Glomerular visceral epithelial cell (primary cell): ENCODE measurements at regions not wholly inside any gene's neighbourhood (a gene's known extent, or its start where the extent isn't known, plus 50 kb on each side); places are given as distances from the start of the nearest gene placed in this dataset.

Experiments
- DNase-seq: peaks from one replicate; pipeline ENCODE4 v3.0.0-alpha.2; 2016; ENCODE audit errors: extremely low spot score

DNA sequence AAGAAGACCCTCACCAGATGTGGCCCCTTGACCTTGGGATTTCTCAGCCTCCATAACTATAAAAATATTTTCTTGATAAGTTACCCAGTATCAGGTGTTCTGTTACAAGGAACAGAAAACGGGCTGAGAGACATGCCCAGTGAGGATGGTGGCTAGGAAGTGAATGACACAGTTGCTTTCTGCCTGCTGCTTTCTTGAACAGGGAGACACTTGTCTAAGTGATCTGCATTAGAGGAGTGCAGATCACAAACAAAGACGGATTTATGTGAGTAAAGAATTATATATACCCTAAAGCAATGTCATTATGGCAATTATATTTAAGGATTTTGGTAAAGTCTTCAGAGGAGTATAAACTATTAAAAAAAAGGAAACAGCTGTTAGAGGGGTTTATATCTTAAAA lies 169.2 kb upstream of the AHR start:
- DNase-seq: no peak

DNA sequence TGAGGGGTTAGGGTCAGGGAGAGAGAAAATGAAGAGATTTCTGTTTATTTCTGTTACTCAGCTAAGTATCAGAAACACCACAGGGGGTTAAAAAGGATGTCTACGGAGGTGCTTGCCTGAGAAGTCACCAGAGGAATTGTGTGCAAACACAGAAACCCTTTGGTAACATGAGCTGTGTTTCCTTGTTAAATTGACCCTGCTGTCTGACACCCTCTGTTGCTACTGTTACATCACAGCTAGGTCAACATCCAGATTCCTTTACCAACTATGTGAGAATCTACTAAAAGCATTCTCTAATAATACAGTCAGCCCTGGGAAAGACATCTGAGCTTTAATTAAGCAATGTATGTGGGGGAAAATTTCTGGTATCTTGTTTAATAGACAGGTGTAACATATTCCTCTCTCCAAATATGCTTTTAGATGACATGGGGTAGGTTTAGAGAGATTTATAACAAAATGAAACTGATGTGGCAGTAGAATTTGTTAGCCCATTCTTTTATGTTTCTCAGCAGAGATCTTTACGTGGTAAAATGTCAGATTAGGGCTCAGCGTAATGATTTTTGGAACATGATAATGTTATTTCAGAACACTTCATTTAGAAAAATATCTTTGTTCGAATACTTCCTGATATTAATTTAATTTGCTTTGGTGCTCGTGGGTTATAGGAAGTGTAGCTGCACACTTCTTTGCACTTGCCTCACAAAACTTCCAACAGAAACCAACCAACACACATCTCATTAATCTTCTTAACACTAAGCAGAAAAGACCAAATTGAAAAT lies 168.0 kb upstream of the AHR start:
- peak; percentile 21 for DNase-seq

DNA sequence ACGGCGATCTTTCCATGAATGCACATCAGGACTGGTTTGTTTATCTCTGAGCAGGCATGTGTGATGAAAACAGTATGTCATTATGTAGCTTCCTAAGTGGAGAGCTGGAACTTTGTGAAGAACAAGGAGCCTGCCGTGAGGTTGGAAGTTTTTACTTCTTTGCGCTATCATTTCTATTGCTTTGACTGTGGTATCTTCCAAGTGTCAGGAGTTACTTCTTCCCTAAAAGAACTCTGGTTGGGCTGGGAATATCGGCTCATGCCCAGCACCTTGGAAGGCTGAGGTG lies 167.4 kb upstream of the AHR start:
- DNase-seq: no peak

DNA sequence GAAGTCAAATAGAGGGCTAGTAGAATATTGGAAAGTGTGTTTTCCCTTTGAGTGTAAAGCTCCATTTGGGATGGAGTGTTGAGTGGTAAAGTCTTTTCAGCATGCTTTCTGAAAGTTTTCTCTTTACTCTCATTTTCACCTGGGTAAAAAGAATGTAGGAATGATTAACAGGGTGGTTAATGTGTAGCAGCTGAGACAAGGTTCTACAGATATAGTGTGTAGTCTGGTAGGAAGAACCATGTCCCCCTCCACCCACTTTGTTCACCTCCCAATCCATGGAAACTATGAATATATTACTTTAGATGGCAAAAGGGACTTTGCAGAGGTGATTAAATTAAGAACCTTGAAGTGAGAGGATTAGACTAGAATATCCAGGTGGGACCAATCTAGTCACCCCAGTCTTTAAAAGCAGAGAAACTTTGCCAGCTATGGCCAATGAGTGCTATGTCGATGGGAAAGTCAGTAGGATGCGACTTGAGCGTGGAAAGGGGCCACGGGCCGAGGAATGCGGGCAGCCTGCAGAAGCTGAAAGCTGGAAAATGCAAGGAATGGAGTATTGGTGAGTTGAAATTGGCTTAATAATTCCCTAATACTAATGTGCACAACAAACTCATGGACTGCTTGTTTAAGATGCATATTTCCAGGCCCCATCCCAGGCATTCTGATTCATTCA lies 166.3 kb upstream of the AHR start:
- no peak for DNase-seq

DNA sequence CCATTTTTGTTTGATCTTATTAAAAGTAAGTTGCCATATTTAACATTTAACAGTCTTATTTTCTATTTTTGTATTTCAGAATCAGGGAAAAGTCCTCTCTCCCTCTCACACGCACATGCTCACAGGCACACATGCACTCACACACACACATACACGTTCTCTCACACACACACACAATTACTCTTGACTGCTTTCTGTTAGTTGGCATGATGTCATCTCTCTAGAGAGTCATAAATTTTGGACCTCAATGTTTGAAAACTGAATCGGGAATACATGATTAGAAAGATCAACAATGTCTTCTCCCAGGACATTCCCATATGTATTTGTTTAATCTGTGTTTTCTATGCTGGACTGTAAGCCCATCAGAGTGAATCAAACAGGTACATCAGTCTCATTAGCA lies 165.7 kb upstream of the AHR start:
- DNase-seq: no peak

DNA sequence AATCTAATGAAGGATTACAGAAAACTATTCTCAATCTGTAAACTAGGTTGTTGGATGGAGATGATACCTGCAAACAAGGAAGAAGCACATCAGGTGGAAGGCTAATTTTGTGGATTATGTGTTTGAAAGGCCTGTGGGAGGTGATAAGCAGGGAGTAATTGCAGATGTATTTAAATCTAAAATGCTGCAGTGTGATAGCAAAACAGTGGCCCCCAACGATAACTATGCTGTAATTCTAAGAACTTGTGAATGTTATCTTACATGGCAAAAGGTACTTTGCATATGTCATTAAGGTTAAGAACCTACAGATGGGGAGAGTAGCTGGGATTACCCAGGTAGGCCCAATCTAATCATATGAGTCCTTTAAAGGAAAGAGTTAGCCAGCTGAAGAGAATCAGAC lies 164.5 kb upstream of the AHR start:
- DNase-seq: no peak

DNA sequence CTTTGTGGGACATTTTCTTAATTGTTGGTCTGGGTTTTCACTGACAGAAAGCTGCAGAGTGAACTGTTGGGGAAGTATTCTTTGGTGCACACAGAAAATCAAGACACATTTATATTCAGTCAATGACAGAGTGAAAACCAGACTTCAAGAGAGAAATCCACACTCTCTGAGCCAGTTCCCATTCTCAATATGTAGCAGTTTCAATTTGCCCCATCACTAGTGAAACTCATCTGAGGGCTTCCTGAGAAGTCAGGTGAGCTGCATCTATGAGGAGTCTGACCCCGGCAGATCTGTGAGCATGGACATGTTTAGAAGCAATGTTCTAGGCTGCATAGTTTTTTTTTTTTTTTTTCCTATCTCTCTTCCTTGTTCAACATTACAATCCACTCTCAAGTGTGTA lies 163.7 kb upstream of the AHR start:
- no peak for DNase-seq

DNA sequence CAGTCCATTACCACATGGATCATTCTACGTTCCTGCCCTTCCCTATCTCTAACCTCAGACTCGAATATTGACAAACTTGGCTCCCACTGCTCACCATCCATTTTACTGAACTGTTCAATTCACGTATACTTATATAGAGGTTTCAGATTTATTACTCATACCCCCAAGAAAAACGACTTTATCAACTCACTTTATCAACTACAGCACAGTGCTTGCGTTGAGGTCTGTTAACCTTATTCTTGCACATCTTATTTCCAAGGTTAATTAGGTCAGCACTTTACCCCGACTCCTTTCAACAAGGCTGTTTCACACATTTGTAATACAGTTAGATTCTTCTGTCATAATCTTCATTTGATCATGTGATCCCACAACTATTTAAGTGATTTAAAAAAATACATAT lies 162.3 kb upstream of the AHR start:
- DNase-seq: no peak

DNA sequence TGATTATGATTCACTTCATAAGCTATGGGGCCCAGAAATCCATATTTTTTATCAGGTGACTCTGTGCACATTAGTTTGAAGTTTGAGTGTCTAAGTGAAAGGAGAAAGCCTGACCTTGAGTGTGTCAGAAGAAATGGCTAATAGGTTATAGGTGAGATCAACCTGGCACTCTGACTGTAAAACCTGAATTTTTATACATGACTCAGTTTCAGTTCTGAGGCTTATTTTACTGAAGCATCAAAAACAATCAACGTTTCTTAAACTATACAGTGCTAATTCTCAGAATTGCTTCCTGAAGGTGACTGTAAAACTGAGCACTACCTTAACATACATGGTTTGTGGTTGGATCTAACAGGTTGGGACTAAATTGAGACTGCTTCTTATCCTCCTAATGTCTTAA lies 159.4 kb upstream of the AHR start:
- no peak for DNase-seq

DNA sequence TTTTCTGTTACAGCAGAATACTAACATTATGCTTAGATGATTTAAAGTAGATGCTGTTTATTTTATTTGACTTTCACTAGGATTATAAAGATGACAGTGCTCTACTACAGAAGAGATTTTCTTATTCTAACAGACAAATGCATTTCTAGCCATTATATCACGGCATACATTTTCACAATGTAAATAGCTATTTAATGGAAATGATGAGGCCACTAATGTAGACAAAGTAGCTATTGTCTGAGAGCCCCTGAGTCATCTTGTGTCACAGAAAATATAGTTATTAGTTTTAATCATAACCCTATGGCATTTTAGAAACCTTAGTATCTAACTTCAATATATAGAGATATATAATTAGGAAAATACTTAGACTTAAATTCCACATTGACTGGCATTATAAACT lies 158.0 kb upstream of the AHR start:
- DNase-seq: no peak

DNA sequence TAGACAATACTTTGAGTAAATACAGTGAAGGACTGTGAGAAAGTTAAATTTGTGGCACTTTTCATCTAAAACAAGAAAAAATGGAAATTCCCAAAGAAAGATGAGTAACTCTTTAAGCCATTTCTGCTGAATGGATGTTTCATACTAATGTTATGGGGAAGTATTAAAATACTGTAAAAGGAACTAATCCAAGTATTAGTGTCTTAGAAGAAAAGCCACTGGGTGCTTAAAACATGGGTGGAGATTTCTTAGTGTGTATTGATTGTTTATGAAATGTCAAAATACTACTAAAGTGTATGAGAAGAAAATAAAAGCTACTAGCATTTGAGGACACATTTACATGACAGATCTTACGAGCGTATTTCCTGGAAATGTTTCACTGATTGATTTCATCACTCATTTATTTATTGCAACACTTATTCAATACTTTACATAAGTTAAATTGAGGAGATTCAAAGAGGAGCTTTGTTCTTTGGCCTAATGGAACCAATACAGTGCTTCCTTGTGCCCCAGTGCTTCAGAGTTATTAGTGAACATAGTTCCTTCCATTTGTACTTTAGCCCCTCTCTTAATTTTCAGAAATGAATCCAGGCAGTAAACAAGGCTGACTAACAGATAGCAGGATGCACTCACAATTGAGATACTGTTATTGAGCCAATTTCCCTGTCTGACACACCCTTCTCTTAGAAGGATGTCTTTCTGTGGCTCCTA lies 155.5 kb upstream of the AHR start:
- DNase-seq: no peak

DNA sequence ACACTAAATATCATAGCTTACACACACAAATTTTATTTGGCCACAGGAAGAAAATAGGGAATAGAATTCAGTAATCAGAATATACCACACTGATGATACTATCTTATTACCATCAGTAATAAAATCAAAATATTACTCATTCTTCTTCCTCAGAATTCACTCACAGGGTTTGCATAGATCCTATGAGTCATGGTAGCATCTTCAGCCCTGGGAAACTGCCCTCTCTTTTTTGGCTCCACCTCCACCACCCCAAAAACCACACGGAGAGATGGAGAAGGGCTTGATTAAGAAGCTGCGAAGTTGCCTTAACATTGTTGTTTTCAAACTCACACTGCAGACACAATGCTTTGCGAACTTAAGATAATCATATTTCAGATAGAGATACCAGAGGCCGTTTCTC lies 154.1 kb upstream of the AHR start:
- peak; percentile 26 for DNase-seq

DNA sequence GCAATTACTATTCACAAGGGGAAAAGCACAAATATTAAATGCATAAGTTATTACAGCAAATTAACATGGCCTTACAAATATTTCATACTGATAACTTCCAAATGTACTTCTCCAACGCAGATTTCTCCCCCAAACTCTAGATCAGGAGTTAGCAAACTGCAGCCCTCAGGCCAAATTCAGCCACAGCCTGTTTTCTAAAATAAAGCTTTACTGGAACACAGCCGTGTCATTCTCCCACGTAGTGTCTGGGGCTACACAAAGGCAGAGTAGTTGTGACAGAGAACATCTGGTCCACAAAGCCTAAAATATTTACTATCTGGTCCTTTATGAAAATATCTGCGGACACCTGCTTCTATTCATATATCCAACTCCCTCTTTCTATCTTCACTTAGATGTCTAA lies 151.8 kb upstream of the AHR start:
- DNase-seq: no peak

DNA sequence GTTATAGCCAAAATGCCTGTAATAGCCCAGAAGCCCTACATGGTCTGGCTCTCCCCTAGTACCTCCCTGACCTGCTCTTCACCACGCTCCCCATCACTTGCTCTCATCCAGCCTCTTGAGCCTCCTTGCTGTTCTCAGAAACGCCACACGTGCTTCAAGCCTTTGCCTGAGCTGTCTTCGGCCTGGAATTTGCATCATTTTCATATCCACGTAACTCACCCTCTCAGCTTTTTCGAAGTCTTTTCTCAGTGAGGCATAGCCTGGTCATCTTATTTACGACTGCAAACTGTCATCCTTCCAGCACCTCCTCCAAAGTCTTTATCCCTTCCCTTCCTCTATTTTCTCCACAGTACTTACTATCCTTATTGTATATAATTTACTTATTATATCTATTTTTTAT lies 151.0 kb upstream of the AHR start:
- DNase-seq: no peak

DNA sequence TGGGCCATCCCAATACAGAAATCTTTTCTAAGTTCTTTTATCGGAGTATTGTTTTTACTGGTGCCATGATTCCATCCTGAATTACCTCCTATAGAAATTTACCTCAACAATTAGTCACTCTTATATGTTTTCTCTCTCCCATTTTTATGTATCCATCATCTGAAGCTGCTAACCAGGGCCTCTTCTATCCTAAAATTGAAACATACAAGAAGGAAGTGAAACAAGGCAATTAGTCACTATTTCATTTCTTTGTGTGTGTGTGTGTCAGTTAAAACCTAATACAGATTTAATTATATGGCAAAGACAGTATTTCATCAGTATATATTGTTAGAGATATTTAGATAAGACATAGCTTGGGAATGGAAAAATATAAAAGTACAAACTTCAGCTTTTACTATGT lies 148.4 kb upstream of the AHR start:
- no peak for DNase-seq

DNA sequence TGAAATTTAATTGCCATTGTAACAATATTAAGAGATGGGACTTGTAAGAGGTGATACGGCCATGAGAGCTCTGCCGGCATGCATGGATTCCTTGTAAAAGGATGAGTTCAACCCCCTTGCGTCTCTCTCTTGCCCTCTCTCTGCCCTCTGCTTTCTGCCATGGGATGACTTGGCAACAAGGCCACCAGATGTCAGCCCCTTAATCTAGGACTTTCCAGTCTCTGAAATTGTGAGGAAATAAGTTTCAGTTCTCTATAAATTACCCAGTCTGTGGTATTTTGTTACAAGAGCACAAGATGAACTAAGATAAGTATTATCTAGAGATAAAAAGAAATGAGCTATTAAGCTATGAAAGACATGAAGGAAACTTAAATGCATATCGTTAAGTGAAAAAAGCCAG lies 145.7 kb upstream of the AHR start:
- DNase-seq: no peak

DNA sequence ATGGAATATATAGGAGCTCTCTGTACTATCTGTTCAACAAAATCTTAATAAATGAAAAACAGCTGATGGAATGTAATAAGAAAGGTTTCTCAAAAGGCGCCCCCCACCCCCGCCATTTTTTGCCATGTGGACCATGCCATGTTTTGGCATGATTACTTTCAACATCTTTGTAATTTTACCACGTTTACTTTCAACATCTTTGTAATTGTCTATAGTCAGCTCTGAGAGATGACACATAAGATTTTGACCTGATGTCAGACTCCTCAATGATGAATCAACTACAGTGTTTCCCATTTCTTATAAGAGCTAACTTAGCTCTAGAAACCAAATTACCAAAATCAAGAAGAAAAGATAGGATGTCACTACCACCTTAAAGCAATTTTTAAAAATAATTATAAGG lies 144.9 kb upstream of the AHR start:
- DNase-seq: no peak

DNA sequence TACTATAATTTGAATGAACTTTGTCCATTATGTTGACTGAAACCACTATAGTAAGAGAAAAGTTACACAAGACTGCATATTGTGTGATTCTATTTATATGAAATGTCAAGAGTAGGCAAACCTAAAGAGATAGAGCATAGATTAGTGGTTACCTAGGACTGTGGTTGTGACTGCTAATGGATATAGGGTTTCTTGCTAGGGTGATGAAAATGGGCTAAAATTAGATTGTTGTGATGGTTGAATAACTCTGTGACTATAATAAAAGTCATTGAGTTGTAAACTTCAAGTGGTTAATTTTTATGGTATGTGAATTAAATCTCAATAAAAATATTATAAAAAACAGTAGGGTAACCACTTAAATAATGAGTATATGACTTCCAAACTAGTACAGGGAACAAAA lies 142.9 kb upstream of the AHR start:
- peak; percentile 11 for DNase-seq

DNA sequence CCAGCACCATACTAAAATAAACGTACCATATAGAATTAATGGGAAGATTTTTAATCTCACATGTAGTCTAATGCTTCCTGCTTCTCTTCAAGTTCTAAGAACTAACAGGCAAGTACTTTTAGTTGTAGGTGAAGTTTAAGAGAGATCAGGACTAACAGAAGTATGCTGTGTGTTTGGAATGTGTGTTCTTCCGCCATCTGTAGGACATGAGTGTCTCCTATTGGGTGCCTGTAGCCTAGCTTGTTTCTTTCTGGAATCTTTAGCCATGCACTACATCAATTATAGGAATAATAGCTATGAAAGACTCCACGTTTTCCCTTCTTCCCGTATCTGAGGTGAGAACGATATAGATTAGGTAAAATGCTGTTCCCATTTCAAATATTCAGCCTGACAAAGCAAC lies 140.2 kb upstream of the AHR start:
- DNase-seq: no peak

DNA sequence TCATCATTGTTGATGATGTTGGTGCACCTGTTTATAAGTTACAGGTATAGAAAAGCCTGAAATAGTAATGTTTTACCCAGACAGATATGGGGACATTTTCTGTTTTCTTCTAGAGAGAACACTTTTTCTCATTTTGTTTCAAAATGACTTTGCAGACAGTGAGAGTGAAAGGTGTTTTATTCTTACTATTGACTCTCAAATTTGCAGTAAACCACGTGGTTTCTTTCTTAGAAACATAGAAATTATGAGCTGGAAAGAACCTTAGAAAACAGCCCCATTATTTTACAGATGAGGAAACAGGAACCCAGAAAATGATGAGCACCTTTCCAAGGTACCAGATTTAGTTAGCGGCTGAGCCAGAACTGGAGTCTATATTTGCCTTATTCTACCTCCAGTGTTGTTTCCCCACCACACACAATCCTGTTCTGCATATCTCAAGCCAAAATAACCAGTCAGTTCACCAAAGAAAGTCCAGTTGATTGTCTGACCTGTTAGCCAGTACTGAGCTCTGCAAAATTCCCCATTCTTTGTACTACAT lies 138.9 kb upstream of the AHR start:
- no peak for DNase-seq

DNA sequence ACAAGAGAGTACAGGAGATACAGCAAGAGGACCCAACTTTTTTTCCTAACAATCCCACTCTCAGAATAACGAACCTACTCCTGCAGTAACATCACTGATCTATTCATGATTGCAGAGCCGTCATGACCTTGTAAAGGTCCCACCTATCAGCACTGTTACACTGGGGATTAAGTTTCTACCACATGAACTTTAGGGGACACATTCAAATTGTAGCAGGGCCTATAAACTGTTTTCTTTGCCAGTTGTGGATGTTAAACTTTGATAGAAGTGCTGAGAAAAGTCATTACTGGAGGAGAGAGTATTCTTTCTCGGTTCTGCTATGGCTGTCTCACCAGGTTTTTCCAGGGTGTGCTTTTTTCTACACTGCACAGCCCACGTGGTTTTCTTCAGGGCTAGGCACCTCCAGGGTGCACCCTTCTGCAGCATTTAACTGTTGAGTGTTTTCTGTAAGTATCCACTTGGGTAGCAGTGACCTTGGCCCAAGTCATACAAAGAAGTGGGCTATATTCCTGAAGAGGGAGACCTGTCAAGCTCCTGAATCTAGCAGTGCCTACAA lies 131.6 kb upstream of the AHR start:
- no peak for DNase-seq

DNA sequence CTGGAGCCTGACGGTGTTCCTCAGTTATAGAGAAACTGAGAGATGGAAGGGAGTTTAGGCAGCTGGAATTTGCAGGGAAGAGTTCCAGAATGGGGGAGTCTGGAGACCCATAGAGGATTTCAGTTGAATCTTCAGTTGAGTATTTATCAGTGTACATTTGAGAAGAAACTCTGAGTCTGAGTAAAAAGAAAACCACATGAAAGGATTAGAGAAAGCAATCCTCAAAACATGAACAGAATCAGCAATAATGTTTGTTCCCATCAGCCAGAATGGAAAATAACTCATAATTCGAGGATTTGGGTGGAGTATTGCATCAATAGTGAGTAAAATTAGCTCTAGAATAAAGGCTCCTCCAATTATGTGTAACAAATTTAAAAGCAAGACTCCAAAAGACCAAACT lies 130.0 kb upstream of the AHR start:
- DNase-seq: no peak

DNA sequence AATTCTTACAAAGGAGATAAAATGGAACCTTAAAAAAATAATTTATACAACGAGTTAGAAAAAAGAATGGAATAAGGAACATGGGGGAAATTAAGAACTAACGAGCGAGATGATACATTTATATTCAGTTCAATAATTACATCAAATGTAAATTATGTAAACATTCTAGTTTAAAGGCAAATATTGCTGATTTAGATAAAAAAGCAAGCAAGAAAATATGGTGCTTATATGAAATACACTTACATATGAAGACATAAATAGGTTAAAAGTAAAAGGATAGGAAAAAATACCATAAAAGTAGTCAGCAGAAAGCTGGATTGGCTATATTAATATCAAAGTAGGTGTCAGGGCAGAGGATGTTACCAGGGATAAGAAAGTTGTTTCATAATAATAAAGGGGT lies 127.0 kb upstream of the AHR start:
- DNase-seq: no peak
